22Rv1 (cell line): ENCODE measurements at regions not wholly inside any gene's neighbourhood (a gene's known extent, or its start where the extent isn't known, plus 50 kb on each side); places are given as distances from the start of the nearest gene placed in this dataset.

Experiments
- CTCF ChIP-seq: fragments of 450-650 bp; IDR thresholded peaks from 2 replicates; pipeline ENCODE4 v1.5.1; 2017; ENCODE audit warnings: mild to moderate bottlenecking
- ZFX ChIP-seq: fragments of 450-650 bp; IDR thresholded peaks from 2 replicates; pipeline ENCODE4 v1.6.1; 2017; ENCODE audit warnings: antibody characterized with exemption, borderline replicate concordance

GRCh38 chr4:66062921-66063320, 392.6 kb upstream of the EPHA5 start:
- no peak for TF ChIP-seq CTCF
- no peak for TF ChIP-seq ZFX
